NCI-H1048 (cell line): ENCODE measurements at regions not wholly inside any gene's neighbourhood (a gene's known extent, or its start where the extent isn't known, plus 50 kb on each side); places are given as distances from the start of the nearest gene placed in this dataset.

Experiments
- DNase-seq: peaks from one replicate; lab custom pipeline; 2025; lab: John Stamatoyannopoulos, UW

- no peak for DNase-seq
These were observed 328.9 kb upstream of the TRPC7 start for GRCh38 chr5:136694258-136694657.

- no peak for DNase-seq
These were observed 324.2 kb upstream of the TRPC7 start for GRCh38 chr5:136689552-136689951.

- DNase-seq: no peak
These were observed 321.0 kb upstream of the TRPC7 start for GRCh38 chr5:136686192-136686872.

GRCh38 chr5:136682986-136683385, 317.6 kb upstream of the TRPC7 start:
- no peak for DNase-seq

- DNase-seq: no peak
These were observed 313.9 kb upstream of the TRPC7 start for GRCh38 chr5:136679233-136679632.

- no peak for DNase-seq
These were observed 311.9 kb upstream of the TRPC7 start for GRCh38 chr5:136677217-136677616.

- DNase-seq: no peak
These were observed 311.3 kb upstream of the TRPC7 start for GRCh38 chr5:136676685-136677084.

- no peak for DNase-seq
These were observed 310.4 kb upstream of the TRPC7 start for GRCh38 chr5:136675769-136676168.

GRCh38 chr5:136674178-136674577, 308.8 kb upstream of the TRPC7 start:
- DNase-seq: no peak

- no peak for DNase-seq
These were observed 302.4 kb upstream of the TRPC7 start for GRCh38 chr5:136667789-136668188.

GRCh38 chr5:136666970-136667620, 301.8 kb upstream of the TRPC7 start:
- DNase-seq: no peak

- DNase-seq: no peak
These were observed 300.0 kb upstream of the TRPC7 start for GRCh38 chr5:136665331-136665730.

- DNase-seq: no peak
These were observed 295.7 kb upstream of the TRPC7 start for GRCh38 chr5:136661026-136661425.

GRCh38 chr5:136656811-136657210, 291.5 kb upstream of the TRPC7 start:
- DNase-seq: no peak

- DNase-seq: no peak
These were observed 290.1 kb upstream of the TRPC7 start for GRCh38 chr5:136655468-136655867.

- DNase-seq: no peak
These were observed 281.6 kb upstream of the TRPC7 start for GRCh38 chr5:136646915-136647314.

- DNase-seq: no peak
These were observed 277.6 kb upstream of the TRPC7 start for GRCh38 chr5:136642976-136643375.

GRCh38 chr5:136639616-136640015, 274.3 kb upstream of the TRPC7 start:
- no peak for DNase-seq

GRCh38 chr5:136638084-136638483, 272.7 kb upstream of the TRPC7 start:
- DNase-seq: no peak

GRCh38 chr5:136636001-136636400, 270.7 kb upstream of the TRPC7 start:
- no peak for DNase-seq

GRCh38 chr5:136631186-136631585, 265.8 kb upstream of the TRPC7 start:
- DNase-seq: no peak

GRCh38 chr5:136629125-136629792, 263.9 kb upstream of the TRPC7 start:
- DNase-seq: no peak

- no peak for DNase-seq
These were observed 261.2 kb upstream of the TRPC7 start for GRCh38 chr5:136626531-136626930.
